Fibroblast of peridontal ligament (primary cell): ENCODE measurements at regions not wholly inside any gene's neighbourhood (a gene's known extent, or its start where the extent isn't known, plus 50 kb on each side); places are given as distances from the start of the nearest gene placed in this dataset.

ENCODE experiments used
- DNase-seq: peaks from one replicate; pipeline ENCODE4 v3.0.0-alpha.2; 2010; ENCODE audit errors: extremely low read depth

GRCh38 chr1:5568321-5568720, 423.9 kb downstream of the NPHP4 start:
- DNase-seq: no peak

DNA sequence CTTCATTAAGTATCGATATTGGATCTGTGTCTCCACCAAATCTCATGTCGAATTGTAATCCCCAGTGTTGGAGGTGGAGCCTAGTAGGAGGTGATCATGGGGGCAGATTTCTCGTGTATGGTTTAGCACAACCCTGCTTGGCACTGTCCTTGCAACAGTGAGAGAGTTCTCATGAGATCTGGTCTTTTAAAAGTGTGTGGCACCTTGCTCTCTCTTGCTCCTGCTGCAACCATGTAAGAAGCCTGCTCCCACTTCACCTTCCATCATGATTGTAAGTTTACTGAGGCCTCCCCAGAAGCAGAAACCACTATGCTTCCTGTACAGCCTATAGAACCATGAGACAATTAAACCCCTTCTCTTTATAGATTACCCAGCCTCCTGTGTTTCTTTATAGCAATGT, 424.4 kb downstream of the NPHP4 start:
- DNase-seq: no peak

GRCh38 chr1:5566924-5567323, 425.3 kb downstream of the NPHP4 start:
- no peak for DNase-seq

DNA sequence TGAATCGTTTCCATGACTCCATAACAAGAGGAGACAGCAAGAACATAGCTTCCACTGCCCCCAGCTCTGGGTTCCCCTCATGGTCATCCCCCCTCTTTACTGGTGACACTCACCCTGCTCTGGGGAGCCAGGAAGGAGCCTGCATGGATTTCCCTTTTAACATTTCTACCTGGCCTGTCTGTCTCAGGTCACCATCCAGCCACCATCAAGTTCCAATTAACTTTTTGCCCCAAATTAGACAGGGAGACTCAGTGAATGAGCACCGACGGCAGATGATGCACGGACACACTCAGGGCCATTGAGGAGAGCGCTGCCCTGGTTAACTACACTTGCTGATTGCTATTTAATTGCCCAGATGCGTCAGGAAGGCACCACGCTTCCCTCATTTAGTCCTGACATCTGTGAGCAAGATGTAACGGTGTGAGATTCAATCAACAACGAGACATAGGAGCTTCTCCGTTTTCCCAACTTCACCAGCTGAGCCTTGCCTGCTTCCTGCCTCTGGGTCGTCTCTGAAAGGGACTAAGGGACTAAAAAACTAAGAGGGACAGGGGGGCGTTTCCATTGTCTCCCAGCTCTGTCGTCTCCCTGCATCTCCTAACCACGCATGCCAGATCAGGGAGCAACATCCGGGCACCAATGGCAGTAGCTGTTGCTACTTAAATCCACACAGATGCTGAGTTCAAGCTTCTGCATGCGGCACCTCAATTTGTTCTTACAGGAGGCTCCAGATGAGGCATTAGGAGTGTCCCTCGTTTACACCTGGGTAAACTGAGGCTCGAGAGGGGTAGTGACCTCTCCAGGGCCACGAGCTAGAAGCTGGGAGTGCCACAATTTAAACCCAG, 426.7 kb downstream of the NPHP4 start:
- DNase-seq: no peak

DNA sequence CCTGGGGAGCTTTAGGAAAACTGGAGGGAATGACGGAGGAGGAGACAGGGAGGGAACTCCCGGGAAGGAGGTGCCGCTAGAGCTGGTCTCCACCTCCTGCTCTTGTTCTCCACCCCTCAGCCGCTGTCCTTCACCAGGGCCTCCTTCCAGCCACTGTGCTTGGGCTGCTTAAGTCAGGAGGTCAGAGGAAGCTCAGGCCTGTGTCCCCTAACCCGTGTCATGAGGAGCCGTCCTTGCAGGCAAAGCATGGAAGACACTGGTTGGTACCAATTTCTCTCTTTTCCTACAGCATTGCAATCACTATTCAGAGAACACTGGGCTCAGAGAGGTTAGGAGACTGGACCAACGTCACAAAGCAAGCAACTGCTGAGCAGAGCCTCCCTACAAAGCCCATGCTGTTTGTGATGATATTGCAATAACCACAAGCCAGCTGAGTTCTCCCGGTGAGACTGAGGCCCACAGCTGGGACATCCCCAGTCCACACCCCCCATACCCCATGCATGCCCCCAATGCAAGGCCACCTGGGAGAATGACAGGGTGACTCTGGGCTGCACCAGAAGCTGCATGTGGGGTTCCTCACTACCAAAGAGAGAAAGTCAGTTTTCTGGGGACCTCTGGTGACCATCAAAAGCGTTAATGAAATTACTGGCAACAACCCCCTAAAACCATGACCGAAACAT, 427.5 kb downstream of the NPHP4 start:
- no peak for DNase-seq

DNA sequence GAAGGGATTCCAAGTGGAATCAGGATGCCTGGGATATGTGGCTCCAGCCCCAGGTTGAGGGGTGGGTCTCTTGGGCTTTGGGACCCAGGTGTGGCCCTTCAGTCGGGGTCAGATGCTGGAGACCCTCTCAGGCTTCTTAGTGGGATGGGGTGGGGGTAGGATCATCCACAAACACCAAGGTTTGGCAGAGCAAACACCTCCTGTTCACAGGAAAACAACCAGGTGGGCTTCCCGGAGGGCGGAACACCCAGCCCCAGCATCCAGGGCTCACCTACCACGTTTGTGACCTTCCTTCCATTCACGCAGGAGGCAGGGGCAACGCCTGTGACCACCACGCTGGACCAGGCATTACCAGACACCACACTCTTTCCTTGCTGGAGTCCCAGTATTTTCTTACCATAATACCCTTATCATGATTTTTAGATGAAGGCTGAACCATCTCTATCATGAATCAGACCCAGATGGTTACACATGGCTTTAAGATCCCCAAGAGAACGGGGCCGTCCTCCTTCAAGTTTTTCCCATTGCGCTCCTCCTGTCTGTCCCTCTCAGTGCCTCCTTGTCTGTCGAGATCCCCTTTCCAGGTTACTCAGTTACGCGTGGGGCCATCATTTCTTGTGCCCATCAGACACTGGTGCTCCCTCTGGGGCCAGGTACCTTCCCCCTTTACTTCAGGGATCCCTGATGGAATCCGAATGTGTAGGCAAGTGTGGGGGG, 428.2 kb downstream of the NPHP4 start:
- DNase-seq: no peak

GRCh38 chr1:5562769-5563168, 429.5 kb downstream of the NPHP4 start:
- DNase-seq: no peak

DNA sequence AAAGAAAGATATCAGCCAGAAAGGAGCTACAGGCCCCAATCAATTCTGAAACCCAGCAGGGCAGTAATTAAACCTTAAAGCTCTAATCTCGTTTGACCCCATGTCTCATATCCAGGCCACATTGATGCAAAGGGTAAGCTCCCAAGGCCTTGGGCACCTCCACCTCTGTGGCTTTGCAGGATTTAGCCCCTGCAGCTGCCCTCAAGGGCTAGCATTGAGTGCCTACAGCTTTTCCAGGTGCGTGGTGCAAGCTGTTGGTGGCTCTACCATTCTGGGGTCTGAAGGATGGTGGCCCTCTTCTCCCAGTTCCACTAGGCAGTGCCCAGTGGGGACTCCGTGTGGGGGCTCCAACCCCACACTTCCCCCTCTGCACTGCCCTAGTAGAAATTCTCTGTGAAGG, 429.9 kb downstream of the NPHP4 start:
- no peak for DNase-seq

- DNase-seq: no peak
Measured at GRCh38 chr1:5559078-5559477, 433.1 kb downstream of the NPHP4 start.

GRCh38 chr1:5555853-5556252, 436.4 kb downstream of the NPHP4 start:
- DNase-seq: no peak

DNA sequence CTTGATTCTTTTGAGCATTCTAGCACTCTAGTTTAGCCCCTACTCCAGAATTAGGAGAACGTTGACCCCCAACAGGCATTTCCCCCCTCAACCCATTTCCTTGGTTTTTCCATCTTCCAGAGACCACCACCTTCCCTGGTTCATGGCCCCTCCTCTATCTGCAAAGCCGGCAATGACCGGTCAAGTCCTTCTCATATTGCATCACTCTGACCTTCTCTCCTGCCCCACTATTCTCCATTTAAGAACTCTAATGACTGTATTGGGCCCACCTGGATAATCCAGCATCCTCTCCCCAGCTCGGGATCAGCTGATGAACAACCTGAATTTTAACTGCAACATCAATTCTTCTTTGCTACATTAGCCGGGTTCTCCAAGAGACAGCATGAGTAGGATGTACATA, 437.4 kb downstream of the NPHP4 start:
- DNase-seq: no peak

GRCh38 chr1:5554111-5554510, 438.1 kb downstream of the NPHP4 start:
- DNase-seq: no peak

DNA sequence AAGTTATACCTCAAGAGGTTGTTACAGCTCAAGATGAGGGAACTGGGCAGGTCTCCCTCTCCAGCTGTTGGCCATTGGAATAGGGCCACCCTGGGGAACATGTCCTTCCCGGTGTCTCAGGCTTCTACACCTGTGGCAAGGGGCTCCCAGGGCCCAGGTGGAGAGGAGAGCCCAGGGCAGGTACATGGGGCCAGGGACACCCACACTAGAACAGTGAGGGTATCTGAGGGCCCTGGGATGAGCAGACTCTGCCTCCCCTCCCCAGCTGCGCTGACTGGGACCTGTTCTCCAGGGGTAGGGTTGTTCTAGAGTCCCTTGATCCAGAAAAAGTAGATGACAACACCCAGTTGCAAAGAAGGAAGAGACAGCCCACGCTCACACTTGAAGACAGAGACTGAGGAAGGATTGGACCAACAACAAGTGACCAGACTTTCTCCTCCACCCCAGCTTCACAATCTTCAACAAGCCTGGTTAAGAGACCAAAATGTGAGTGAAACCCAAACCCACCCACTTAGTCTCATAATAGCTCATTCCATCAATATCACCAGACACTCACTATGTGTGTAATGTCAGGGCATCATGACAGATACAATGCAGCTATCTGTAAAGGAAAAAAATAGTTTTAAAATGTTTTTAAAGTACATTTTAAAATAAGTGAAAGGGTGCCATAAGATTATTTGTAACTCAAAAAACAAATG, 439.3 kb downstream of the NPHP4 start:
- DNase-seq: no peak

- DNase-seq: no peak
Measured at GRCh38 chr1:5551274-5551975, 440.8 kb downstream of the NPHP4 start.

- no peak for DNase-seq
Measured at GRCh38 chr1:5548266-5548665, 444.0 kb downstream of the NPHP4 start.

- DNase-seq: no peak
Measured at GRCh38 chr1:5543235-5543634, 449.0 kb downstream of the NPHP4 start.

- DNase-seq: no peak
Measured at GRCh38 chr1:5532811-5533210, 459.4 kb downstream of the NPHP4 start.

- DNase-seq: no peak
Measured at GRCh38 chr1:5526822-5527551, 465.2 kb downstream of the NPHP4 start.

- no peak for DNase-seq
Measured at GRCh38 chr1:5526385-5526750, 465.9 kb downstream of the NPHP4 start.

DNA sequence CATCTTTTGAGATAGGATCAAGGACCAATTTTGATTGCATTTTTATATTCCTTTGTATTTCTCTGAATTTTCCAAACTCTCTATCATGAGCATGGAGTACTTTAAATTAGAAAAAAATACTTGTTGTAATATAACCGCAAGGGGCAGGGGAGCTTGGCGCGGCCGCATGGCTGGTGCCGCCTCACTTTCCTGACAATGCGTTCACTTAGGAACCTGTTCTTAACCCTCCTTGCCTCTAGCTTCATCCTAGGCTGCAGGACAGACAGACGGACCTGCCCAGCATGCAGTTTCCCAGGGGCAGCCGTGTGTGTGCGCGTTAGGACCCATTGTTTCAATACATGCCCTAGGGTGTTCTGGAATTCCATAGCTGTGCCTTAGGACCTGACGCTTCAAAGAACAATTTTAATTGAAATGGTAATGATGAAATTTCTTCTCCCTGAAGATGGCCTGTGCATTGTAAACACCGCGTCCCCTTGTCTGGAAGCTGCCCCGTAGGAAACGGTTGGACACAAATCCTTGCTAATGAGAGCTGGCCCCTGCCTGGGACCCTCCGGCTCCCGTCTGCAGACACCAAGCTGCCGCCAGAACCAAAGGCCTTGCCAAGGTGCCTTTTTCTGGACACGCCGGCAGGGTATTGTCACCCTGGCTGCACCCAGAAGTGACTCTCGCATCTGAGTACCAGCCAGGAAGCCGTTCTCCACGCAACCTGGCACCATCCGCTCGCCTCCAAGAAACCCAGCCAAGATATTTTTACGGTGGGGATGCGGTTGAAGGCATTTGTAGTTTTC, 466.4 kb downstream of the NPHP4 start:
- no peak for DNase-seq
